Thyroid gland (tissue), 4 donors: ENCODE measurements at regions not wholly inside any gene's neighbourhood (a gene's known extent, or its start where the extent isn't known, plus 50 kb on each side); places are given as distances from the start of the nearest gene placed in this dataset.
"Not testable (repeated sequence)": the region's sequence is repeated elsewhere in the genome, so short reads cannot be mapped to it uniquely, and the experiment has no call there.

ENCODE experiments used
- DNase-seq, 2 donors: peaks; one replicate each; pipeline ENCODE4 v3.0.0-alpha.2; 2019
- H3K27ac ChIP-seq, 3 donors: fragments of 200-600 bp; sonication (generic); 1 replicate in 2 of 3; 2 replicates in 1 of 3; pipeline ENCODE4 v1.5.1; 2016 to 2019; ENCODE audit warnings: mild to moderate bottlenecking in 1 of 3, moderate library complexity in 1 of 3
- H3K27me3 ChIP-seq: fragments of 200-600 bp; sonication (generic); one replicate; pipeline ENCODE4 v1.5.1; 2019
- H3K36me3 ChIP-seq, 2 donors: fragments of 200-600 bp; sonication (generic); one replicate each; pipeline ENCODE4 v1.5.1; 2016 to 2019
- H3K4me1 ChIP-seq, 2 donors: fragments of 200-600 bp; sonication (generic); one replicate each; pipeline ENCODE4 v1.5.1; 2017 to 2019
- H3K4me3 ChIP-seq, 3 donors: fragments of 200-600 bp; sonication (generic); replicated peaks in 1 of 3; 1 replicate in 2 of 3; 2 replicates in 1 of 3; pipeline ENCODE4 v1.5.1; 2016; ENCODE audit warnings: mild to moderate bottlenecking in 1 of 3
- H3K9me3 ChIP-seq: fragments of 200-600 bp; sonication (generic); one replicate; pipeline ENCODE4 v1.5.1; 2017
- CTCF ChIP-seq, 6 experiments: fragments of 200-600 bp in 3 of 6; fragments of 450-650 bp in 3 of 6; sonication (generic) in 3 of 6; IDR thresholded peaks; one replicate each; pipeline ENCODE4 v1.5.1; 2016 to 2019; ENCODE audit warnings: antibody characterized with exemption in 6 of 6, mild to moderate bottlenecking in 2 of 6, inconsistent platforms in 1 of 6, moderate library complexity in 1 of 6
- POLR2A ChIP-seq, 2 donors: fragments of 450-650 bp; IDR thresholded peaks; one replicate each; pipeline ENCODE4 v1.6.1; 2017; ENCODE audit warnings: antibody characterized with exemption in 2 of 2, mild to moderate bottlenecking in 2 of 2, moderate library complexity in 1 of 2
- WGBS, 2 donors: methylation state at CpG; one replicate each; pipeline ENCODE4 v1.1.5; 2017; 5-methylcytosine and 5-hydroxymethylcytosine counted together
- intact Hi-C: fragments of 100-400 bp; cut with DNase I; formaldehyde crosslinking; loops from one replicate; pipeline ENCODE4 v1.15.1; 2023

- Histone ChIP-seq H3K4me3 (no peak overlapping the region), H3K4me1 (no peaks in the 10 kb centered on the region), H3K27me3 (no peaks in the 10 kb centered on the region), H3K27ac (no peak overlapping the region), H3K9me3 (no peaks in the 10 kb centered on the region), H3K36me3 (no peaks in the 10 kb centered on the region)
- intact Hi-C loops, result no loop called here
- 89 to 93% methylated on average over 10 to 11 of the region's 11 CpGs for WGBS, 2 donors
- TF ChIP-seq POLR2A (IDR thresholded peaks at IDR 0.05), result no peak
- TF ChIP-seq CTCF (IDR thresholded peaks at IDR 0.05), result no peak
- no peak for DNase-seq
Observed at GRCh38 chr15:84151205-84151931, 84.2 kb upstream of the GOLGA6L4 start.

GRCh38 chr15:84152381-84152979, 83.1 kb upstream of the GOLGA6L4 start:
- WGBS, 2 donors, result 91 to 95% methylated on average over 4 to 7 of the region's 8 CpGs
- intact Hi-C loops, H3K4me3 ChIP-seq, DNase-seq, H3K27me3 ChIP-seq, H3K9me3 ChIP-seq, H3K27ac ChIP-seq, H3K36me3 ChIP-seq, H3K4me1 ChIP-seq: not testable (repeated sequence)

- H3K4me1 ChIP-seq, H3K27me3 ChIP-seq, intact Hi-C loops, H3K4me3 ChIP-seq, H3K36me3 ChIP-seq, DNase-seq, H3K9me3 ChIP-seq, H3K27ac ChIP-seq: not testable (repeated sequence)
- 80 to 82% methylated on average over 11 of the region's 11 CpGs for WGBS, 2 donors
Observed at GRCh38 chr15:84153655-84154140, 81.9 kb upstream of the GOLGA6L4 start.

- H3K9me3 ChIP-seq, H3K27me3 ChIP-seq, H3K27ac ChIP-seq, H3K4me1 ChIP-seq, DNase-seq, H3K4me3 ChIP-seq, intact Hi-C loops, H3K36me3 ChIP-seq: not testable (repeated sequence)
- 88 to 91% methylated on average over 8 of the region's 8 CpGs for WGBS, 2 donors
Observed at GRCh38 chr15:84154314-84154713, 81.3 kb upstream of the GOLGA6L4 start.

- intact Hi-C loops, DNase-seq: not testable (repeated sequence)
Observed at GRCh38 chr15:84154787-84155186, 80.8 kb upstream of the GOLGA6L4 start.

GRCh38 chr15:84155792-84156587, 79.6 kb upstream of the GOLGA6L4 start:
- H3K9me3 ChIP-seq, H3K27me3 ChIP-seq, H3K4me3 ChIP-seq, H3K27ac ChIP-seq, H3K4me1 ChIP-seq, intact Hi-C loops, H3K36me3 ChIP-seq, DNase-seq: not testable (repeated sequence)
- 50 to 84% methylated on average over 7 to 16 of the region's 22 CpGs for WGBS, 2 donors

More at GRCh38 chr15:84154787-84155186, 80.8 kb upstream of the GOLGA6L4 start:
- H3K27me3 ChIP-seq, H3K27ac ChIP-seq, H3K4me1 ChIP-seq, H3K9me3 ChIP-seq, H3K36me3 ChIP-seq, H3K4me3 ChIP-seq: not testable (repeated sequence)
- 87 to 94% methylated on average over 8 to 9 of the region's 9 CpGs for WGBS, 2 donors

- 69 to 73% methylated on average over 3 of the region's 3 CpGs for WGBS, 2 donors
- H3K4me1 ChIP-seq, H3K27ac ChIP-seq, intact Hi-C loops, H3K36me3 ChIP-seq, H3K4me3 ChIP-seq, H3K27me3 ChIP-seq, H3K9me3 ChIP-seq, DNase-seq: not testable (repeated sequence)
Observed at GRCh38 chr15:84156588-84156840, 79.1 kb upstream of the GOLGA6L4 start.

GRCh38 chr15:84157056-84157632, 78.4 kb upstream of the GOLGA6L4 start:
- H3K4me1 ChIP-seq, H3K9me3 ChIP-seq, H3K27ac ChIP-seq, intact Hi-C loops, DNase-seq, H3K4me3 ChIP-seq, H3K27me3 ChIP-seq, H3K36me3 ChIP-seq: not testable (repeated sequence)
- WGBS, 2 donors, result 87 to 92% methylated on average over 8 to 10 of the region's 11 CpGs

- DNase-seq, H3K9me3 ChIP-seq, H3K36me3 ChIP-seq, H3K4me3 ChIP-seq, intact Hi-C loops, H3K27ac ChIP-seq, H3K4me1 ChIP-seq, H3K27me3 ChIP-seq: not testable (repeated sequence)
- WGBS, 2 donors, result 61 to 68% methylated on average over 3 of the region's 3 CpGs
Observed at GRCh38 chr15:84157857-84158256, 77.7 kb upstream of the GOLGA6L4 start.

- H3K27ac ChIP-seq, H3K4me1 ChIP-seq, H3K27me3 ChIP-seq, H3K36me3 ChIP-seq, intact Hi-C loops, DNase-seq, H3K4me3 ChIP-seq, H3K9me3 ChIP-seq: not testable (repeated sequence)
- 88 to 94% methylated on average over 7 to 10 of the region's 17 CpGs for WGBS, 2 donors
Observed at GRCh38 chr15:84159346-84160269, 76.0 kb upstream of the GOLGA6L4 start.
